Pulmonary artery endothelial cell (primary cell): ENCODE measurements at regions not wholly inside any gene's neighbourhood (a gene's known extent, or its start where the extent isn't known, plus 50 kb on each side); places are given as distances from the start of the nearest gene placed in this dataset.
A peak's percentile ranks its signal among the peaks of the same experiment; 100 is the strongest.

ENCODE experiments used
- DNase-seq: peaks from one replicate; pipeline ENCODE4 v3.0.0-alpha.2; 2011; ENCODE audit warnings: low read depth, low spot score

DNA sequence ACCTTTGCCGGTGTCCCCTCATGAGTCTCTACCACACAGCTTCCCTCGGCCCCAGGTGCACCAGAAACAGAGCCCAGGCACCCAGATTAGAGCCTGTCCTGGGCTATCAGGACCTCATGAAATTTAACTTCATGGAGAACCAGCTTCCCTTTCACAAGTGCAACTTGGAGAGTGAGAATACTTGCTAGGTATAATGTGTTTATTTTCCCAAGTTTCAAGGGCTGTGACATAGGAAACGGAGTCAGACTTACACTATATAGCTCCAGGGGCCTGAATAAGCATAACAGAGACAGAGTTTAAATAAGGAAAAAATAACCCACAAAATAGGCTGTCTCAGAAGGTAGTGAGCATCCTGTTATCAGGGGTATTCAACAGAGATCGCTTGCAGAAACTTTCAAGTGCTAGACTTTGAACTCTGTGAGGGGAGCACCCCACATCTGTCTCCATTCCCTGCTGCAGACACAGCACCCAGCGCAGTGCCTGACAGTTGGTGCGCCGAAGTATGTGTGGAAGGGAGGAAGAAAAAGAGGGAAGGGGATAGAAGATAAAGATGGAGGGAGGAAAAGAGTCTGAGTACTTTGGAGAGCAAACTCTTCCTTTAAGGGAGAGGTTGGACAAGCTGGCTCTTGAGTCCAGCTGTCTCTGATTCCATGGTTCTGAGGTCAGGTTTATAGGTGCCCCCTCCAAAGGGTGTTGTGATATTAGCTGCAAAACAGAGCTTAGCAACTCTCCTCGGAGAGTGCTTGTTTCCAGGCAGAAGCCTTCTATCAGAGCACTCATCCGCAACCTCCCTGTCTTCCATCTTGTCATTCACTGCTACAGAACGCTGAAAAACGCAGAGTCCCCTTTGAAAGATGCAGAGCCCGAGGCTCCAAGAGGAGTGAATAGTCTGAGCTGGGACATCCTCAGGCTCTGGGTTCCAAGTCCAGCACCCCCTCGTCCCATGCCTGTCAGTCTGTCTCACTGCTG is 84.8 kb downstream of the CPN2 start:
- DNase-seq = no peak

DNA sequence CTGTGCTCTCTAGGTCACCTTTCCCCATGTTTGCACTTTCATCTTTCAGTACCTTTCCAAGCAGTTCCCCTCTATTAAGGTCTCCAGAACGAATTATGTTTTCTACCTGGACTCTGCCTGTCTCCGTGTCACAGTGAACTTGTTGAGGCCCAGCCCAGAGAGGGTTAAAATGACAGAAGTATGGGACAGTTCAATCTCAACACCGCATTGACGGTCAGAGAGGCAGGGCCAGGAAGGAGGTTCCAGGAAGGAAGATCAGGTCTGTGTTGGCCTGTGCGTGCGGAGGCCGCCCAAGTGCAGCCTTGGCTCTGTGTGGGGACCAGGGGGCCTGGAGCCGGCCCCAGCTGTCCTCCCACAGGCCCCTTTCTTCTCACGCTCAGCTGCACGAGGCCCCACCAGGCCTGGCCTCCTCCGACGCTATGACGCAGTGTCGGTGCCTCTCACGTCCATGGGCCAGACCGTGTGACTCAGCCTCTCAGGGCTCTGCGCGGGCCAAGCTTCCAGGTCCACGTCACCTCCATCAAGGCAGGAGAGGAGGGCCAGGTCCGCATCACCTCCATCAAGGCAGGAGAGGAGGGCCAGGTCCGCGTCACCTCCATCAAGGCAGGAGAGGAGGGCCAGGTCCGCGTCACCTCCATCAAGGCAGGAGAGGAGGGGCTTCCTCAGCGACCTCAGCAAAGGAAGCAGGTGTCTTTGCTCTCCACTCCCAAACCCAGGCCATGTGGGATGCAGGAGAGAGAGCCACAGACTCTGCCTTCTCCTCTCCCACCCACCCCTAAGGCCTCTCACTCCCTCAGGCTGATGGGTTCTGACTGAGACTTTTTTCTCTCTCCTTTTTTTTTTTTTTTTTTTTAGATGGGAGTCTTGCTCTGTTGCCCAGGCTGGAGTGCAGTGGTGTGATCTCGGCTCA is 83.1 kb downstream of the CPN2 start:
- no peak for DNase-seq

DNA sequence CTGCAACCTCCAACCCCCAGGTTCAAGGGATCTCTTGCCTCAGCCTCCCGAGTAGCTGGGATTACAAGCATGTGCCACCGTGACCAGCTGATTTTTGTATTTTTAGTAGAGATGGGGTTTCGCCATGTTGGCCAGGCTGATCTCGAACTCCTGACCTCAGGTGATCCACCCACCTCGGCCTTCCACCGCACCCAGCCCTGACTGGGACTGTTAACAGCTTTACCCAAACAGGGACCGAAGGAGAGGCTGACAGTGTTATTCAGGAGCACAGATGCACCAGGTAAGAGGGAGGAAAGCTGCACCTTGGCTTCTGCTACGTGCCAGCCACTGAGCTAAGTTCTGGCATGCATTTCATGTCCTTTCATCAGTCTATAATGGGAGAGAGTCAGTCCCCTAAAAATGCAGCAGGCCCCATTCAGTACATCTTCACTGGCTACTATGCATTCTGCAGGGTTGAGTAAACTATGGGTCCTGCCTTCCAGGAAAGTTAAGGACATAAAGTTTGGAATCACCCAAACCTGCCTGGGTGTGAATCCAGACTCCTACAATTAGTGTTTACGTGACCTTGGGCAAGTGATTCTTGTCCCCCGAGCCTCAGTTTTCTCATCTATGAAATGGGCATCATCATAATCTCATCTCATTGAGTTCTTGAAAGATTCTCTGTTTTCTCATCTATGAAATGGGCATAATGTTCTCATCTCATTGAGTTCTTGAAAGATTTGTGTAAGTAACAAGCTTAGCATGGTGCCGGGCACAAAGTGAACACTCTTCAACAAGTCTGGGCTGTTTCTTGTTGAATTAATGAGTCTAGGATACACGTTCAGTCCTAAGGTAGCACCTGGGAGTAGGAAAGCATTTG is 82.2 kb downstream of the CPN2 start:
- no peak for DNase-seq

DNA sequence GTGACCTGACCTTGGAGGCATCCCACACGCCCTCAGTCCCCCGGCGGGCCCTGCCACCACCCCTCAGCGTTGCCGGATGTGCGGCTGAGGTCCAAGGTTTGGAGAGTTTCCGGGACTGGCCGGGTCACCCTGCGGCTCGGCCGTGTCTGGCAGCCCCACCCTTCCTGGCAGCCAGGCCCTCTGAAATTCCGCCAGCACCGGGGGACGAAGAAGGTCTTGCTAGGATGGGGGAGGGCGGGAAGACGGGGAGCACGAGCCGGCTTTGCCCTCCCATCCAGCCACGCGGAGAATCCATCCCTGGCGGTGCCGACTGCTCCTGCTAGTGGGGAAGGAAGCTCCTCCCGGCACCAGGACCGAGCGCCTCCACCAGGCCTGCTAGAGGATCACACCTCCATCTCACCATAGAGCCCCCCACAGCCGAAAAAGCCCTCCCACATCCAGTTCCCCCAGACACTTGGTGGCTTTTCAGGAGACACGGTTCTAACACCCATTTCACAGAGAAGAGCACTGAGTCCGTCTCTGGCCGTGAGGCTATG is 81.5 kb downstream of the CPN2 start:
- DNase-seq = peak; percentile 78

DNA sequence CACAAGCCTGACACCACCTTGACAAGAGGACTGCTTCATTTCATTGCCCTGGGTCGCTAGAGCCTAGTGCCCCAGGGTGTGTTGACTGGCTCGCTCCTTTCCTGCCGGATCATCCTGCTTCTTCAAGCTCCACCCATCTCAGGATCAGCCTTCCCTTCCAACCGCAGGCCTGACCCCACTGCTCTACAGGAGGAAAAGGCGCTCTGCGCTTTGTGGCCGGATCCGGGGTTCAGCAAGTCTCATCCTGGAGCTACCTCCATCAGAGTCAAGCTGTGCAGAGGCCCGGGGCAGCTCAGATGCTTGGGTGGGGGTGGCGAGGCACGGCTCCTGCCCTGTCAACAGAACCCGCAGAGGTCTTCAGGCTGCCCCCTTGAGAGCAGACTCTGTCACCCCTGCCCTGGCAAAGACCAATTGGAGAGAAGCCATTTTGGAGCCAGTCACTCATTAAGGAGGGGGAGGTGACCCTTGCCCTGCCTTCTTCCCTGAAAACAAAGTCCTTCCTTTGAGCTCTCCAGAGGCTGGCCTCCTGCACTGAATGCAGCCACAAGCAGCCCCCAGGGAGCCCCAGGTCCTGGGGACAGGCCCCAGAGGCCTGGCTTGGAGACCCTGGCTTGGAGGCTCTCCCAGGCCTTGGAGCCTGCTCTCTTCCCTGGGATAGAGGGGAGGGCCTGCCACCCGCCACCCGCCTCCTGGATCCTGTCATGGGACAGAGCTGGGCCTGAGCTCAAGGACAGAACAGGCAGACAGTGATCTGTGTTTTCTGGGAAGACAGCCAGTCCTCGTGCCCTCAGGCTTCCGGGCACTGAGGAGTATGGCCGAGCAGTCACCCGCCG is 80.3 kb downstream of the CPN2 start:
- DNase-seq = peak; percentile 62

DNA sequence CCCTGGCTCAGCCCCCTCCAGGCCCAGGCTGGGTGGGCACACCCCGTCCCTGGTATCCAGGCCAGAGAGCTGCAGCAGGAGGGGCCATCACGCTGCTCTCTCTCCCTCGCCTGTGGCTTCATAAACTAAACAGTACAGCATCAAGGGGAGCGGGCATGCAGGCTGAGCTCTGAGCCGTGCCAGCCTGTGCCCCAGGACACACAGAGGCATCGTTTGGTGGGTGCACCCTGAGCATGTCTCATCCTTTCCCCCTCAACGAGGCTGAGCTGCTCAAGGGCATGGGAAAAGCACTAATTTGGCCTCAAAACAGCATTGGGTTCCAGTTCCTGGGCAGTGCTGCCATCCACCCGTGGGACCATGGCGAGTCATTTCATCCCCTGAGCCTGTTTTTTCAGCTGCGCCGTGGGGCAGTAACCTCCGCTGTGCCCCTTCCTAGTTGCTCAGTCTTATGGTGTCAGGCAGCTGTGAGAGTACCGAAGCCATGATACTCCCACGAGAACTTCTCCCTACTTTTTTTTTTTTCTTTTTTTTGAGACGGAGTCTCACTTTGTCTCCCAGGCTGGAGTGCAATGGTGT is 79.6 kb downstream of the CPN2 start:
- no peak for DNase-seq

DNA sequence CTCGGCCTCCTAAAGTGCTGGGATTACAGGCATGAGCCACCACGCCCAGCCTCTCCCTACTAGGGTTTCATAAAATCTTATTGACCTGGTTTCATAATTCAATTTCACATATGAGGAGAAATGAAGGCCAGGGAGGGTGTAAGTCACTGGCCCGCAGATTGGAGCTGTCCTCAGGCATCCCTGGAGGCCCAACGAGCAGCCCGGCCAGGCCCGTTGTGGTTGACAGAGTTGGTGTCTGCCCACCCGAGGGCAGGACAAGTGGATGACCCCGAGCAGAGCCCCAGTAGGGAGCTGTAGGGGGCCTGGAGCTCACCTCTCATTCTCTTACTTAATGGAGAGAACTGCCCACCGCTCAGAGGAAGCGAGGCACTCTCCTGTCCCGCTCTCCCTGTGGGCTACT is 78.9 kb downstream of the CPN2 start:
- no peak for DNase-seq

DNA sequence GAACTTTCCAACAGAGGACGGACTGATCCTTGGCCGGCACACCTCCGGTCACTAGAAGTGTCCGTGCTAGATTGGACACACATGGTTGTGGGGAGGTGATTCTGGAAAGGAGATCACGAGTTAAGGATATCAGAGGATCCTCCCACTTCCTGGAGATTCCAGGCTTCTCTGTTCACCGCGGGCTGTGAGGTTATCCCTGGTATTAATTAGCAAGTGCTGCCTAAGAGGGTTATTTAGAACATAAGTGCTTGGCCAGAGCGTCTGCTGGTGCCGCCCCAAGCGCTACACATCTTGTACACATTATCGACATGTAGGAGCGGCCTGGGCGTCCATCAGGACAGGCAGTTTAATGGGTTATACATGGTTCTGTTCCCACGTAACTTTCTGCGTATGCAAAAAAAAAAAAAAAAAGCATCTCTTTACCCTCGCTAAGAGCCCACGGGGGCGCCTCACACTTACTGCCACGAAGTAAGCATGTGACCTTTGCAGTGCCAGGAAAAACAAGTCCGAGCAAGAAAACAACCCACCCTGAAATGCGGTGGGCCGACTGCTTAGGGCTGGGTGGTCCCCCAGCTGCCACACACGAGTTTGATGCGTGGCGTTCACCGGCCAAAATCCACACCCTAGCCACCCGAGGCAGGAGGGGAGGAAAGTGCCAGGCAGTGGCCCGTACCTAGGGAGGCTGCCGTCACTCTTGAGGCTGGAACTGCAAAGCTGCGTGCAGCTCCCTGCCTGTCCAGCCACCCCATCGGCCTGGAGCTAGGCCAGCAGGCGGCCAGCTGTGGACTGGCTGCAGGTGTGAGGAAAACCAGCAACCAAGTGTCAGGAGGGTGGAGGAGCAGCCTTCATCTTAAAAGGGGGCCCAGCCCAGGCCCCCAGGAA is 78.0 kb downstream of the CPN2 start:
- no peak for DNase-seq

DNA sequence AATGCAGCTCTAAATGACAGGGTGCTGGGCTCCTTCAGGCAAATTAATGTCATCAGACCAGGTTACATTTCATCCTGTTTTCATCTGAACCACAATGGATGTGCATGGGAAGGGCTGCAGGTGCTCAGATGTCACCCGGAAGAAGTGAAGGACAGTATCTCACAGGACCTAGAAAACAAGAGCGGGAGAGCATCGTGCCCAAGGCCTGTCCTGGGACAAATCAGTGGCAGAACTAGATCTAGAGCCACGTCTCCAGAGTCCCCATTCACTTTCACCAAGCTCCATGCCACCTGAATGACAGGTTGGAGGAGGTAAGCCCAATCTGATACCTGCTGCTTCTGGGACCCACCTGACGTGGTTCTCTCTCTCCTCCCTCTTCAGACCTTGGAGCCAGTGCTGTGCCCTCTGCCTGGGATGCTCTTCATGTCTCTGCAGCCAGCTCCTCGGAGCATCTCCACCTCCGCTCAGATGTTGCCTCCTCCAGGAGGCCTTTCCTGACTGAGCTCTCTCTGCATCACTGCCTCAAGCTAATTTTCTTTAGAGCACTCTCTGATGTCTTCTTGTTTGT is 77.3 kb downstream of the CPN2 start:
- DNase-seq = no peak

DNA sequence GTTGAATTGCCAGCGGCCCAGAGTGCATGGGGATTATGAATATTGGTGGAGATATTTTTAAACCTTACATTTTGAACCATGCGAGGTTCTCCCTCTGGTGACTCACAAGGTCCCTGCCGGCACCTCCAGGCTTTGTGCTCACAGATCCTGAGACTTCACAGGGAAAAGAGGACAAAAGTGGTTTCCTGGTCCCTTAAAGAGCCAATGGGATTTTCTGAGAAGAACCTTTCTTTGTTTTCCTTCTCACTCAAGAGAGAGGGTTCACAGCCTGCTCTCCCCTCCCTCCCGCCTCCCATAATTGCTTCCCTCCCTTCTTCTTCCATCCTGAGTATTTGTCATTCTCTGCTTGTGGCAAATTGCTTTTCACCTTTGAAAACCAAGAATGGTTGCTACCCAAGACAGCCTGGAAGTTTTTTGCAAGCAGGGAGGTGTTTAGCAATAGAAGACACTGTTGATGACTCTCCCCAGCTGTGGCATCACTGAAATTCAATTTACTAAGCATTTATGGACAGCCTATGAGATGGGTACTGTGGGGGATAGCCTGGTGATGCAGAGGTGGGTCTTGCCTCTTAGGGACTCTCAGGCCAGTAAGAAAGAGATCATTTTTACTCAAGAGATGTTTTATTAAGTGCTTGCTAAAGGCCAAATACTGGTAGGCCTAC is 76.6 kb downstream of the CPN2 start:
- no peak for DNase-seq

DNA sequence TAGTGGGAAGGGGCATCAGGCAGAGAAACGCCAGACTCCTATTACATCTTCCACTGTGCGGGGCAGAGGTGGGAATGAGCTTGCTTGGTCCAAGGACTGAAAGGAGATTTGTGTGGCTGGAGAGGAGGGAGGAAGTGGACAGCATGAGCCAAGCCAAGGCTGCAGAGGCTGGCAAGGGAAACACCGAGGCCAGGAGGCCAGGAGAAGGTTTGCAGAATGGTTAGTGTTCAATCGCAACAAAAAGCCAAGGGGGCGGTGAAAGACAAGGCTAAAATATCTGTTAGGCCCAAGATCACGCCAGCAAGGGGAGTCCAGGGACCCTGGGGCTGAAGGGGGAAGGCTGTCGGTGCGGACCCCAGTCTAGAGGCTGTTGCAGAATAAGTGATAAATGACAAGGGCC is 75.8 kb downstream of the CPN2 start:
- no peak for DNase-seq

DNA sequence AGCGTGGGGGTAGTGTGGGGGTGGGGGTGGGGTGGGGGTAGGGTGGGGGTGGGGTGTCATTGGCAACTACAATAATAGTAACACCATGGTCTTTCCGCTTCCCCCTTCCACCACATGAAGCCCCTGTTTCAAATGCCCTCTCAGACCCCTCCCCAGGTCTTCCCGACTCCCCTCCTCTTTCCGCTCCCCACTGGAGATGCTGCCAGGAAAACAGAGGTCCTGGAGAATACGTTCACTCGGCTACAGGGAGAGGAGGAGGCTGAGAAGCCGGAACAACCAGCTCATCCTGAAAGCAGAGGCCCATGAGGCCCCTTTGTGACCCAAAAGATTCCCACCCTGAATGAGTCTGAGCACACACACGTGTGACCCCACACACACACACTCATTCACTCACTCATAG is 75.4 kb downstream of the CPN2 start:
- no peak for DNase-seq

DNA sequence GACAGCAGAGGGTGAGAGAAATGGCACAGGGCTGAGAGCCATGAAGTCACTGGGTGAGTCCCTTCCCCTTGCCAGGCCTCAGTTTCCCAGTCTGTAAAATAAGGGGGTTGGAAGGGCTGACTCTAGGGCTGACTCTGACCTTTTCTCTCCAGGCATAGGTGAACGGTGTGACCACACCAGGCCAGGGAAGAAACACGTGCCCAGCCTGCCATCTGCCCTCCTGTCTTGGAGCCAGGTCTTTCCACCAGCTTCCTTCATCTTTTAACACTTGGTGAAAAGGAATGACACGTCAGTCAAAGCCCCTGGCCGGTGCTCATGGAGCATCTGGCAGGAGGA is 74.4 kb downstream of the CPN2 start:
- DNase-seq = no peak

DNA sequence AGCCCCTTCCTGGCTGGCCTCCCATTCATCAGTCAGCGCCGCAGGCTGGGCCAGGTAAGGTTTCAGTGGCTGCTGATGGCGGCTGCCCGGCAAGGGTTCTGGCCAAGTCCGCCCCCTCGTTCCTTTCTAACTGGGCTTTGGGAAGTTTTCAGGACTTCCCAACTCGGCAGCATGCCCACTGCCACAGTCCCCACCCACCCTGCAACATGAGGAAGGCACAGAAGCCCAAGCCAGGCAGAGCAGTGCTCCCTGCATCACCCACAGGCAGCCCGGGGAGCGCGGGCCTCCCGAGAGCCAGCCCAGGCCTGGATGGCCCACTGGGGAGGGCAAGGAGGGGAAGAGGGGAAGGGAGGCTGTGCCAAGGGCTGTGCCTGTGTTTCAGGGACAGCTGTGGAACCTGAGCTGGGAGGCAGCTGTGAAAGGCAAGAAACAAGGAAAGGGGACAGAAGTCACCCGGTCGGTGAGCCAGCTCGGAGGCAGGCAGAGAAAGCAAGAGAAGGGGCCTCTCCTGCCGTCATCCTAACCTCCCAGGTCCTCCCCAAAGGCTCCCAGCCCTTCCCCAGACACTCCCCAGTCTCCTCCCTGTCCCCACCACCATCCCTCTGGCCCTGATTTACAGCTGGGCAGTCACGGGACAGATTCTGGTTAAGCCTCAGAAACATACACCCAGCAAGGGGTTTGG is 73.9 kb downstream of the CPN2 start:
- no peak for DNase-seq

DNA sequence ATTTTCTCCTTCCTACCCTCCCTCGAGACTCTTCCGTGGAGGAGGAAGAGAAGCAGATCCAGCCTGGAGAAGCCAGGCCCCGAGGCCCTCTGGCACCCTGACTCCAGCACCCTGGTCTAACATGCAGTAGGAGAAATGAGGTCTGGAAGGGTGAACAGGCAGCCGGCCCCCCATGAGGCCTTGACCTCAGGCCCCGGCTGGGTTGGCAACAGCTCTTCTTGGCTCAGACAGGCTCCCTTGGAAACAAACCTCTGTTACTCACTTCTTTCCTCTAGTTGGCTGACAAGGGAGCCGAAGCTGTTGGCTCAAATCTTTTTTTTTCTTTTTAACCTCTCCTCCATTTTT is 73.4 kb downstream of the CPN2 start:
- DNase-seq = no peak

DNA sequence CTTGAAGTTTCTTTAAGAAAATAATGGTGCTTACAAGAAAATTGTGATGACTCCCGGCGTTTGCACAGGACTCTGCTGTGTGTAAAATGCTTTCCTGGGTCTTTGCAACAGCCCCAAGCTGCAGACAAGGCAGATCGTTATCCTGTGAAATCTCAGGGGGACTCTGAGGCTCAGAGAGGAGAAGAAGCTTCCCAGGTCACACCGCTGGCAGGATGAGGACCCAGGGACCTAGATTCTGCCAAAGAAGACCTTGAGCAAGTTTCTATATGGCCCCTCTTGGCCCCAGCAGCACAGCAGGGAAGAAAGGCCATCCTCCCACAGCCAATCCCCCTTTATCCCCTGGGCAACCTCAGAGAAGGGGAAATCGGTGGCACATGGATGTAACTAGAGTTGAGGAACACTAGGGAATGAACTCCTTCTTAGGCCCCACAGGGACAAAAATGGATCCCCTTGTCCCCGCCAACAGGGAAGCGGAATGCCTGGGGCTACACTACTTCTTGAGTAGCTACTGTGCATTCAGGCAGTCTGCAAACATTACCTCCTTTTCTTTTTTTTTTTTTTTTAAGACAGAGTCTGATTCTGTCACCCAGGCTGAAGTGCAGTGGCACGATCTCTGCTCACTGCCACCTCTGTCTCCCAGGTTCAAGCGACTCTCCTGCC is 72.8 kb downstream of the CPN2 start:
- DNase-seq = no peak

DNA sequence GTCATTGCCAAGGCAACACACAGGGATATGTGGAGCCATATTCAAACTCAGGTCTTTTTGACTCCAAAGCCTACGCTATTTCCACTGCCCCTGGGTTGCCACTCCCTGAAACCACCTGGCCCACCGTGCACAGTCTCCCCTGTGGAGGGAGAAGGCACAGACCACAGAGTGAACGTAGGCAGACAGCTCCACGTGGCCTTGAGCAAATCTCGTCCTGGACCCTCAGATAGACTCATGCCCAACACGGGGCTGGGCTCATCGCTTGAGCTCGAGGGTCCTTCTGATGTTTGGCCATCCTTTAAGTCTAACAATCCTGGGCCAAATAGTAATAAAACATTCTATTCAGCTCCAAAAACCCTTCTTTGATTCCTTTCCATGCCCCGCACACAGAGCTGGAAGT is 72.0 kb downstream of the CPN2 start:
- DNase-seq = no peak
